Stimulated activated CD8-positive, alpha-beta memory T cell treated with anti-CD3 and anti-CD28 coated beads, Interleukin-15, amount 100 ng/mL, for 1 hour (primary cell): ENCODE measurements at regions not wholly inside any gene's neighbourhood (a gene's known extent, or its start where the extent isn't known, plus 50 kb on each side); places are given as distances from the start of the nearest gene placed in this dataset.
"Not testable (repeated sequence)": the region's sequence is repeated elsewhere in the genome, so short reads cannot be mapped to it uniquely, and the experiment has no call there.

Experiments used
- DNase-seq: peaks from one replicate; pipeline ENCODE4 v3.0.0-alpha.2; 2020; ENCODE audit warnings: low read depth

DNA sequence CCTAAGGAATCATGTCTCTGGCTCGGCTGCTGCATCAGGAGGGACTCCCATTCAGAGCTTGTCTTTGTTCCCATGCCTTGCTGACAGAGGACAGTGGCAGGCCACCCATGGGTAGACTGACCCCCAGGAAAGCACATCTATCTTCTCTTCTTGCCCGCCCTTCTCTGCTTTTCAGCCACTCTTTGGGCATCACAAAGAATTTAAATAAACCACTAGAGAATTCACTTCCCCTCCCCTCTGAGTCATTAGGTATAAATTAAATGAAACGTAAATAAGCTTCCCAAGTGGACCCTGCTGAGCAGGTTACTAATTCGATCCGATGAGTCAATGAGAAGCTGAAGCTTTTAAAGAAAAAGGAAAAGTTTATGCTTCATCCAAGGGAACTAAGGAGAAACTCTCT, 97.0 kb downstream of the DRD1 start:
- DNase-seq, result no peak

GRCh38 chr5:175344331-175345195, 99.4 kb downstream of the DRD1 start:
- DNase-seq, result no peak

DNA sequence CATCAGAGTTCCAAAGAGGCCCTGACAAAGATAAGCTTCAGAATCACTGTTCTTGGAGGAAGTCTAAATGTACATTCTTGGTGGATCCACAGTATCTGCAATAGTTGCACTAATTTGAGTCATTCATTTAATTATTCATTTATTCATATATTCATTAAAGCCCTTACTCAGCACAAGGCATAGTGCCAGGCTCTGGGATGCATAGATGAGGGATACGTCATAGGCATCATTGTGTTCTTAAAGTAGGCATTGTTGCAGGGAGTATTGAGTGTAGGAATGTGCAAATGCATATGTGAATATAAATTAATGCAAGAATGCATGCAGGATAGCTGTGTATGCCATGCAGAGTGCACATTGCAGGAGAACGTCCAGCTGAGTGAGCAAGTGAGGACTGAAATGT, 100.7 kb downstream of the DRD1 start:
- DNase-seq, result no peak

DNA sequence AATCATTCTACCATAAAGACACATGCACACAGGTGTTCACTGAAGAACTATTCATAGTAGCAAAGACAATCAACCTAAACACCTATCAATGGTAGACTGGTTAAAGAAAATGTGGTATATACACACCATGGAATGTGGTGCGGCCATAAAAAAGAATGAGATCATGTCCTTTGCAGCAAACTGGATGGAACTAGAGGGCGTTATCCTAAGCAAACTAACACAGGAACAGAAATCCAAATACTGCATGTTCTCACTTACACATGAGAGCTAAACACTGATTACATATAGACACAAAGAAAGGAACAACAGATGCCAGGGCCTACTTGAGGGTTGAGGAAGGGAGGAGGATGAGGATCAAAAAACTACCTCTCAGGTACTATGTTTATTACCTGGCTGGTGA, 103.8 kb downstream of the DRD1 start:
- no peak for DNase-seq

DNA sequence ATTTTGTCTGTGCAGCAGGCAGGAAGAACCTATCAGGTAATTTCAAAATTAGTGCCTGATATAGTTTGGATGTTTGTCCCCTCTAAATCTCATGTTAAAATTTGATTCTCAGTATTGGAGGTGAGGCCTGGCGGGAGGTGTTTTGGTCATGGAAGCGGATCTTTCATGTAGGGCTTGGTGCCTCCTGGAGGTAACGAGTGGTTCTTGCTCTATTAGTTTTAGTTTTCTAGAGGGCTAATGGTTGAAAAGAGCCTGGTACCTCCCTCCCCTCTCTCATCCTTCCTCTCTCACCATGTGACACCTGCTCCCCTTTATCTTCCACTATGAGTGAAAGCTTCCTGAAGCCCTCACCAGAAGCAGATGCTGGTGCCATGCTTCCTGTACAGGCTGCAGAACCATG, 106.3 kb downstream of the DRD1 start:
- DNase-seq, result no peak

GRCh38 chr5:175336781-175337180, 107.2 kb downstream of the DRD1 start:
- no peak for DNase-seq

DNA sequence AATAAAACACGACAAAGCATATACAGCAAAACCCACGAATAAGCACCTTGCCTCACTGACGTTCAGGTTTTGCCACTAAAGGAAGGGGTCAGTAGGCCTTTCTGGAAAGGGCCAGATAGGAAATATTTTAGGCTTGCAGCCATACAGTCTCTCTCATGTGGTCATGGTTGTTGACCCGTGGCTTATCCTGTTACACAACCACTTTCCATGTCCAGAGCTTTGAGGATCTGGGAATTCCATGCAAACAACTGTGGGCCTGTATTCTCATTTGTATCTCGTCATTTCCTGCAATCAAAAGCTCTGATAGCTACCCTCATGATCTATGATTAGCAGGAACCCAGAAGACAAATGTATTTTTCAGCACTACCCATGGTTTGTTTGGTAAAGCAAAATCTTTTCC, 108.3 kb downstream of the DRD1 start:
- DNase-seq, result no peak

GRCh38 chr5:175331173-175332036, 112.6 kb downstream of the DRD1 start:
- not testable (repeated sequence) for DNase-seq

DNA sequence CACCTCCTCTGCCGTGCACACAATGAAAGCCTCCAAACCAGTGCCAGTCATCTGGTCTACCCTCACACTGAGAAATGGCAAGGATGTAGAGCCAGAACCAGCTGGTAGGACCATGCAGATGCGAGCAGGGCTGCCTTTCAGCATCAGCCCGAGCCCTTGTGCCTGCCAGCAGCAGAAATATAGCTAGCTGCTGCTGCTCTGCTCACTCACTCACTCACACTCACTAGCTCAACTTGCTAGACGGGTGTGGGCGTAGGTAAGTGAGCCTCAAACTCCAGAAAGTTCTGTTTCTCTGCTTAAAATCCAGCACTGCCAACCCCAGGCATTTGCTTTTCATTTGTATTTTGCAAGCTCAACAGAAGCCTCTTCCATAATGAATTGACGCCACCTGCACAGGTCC, 114.0 kb downstream of the DRD1 start:
- DNase-seq, result no peak

DNA sequence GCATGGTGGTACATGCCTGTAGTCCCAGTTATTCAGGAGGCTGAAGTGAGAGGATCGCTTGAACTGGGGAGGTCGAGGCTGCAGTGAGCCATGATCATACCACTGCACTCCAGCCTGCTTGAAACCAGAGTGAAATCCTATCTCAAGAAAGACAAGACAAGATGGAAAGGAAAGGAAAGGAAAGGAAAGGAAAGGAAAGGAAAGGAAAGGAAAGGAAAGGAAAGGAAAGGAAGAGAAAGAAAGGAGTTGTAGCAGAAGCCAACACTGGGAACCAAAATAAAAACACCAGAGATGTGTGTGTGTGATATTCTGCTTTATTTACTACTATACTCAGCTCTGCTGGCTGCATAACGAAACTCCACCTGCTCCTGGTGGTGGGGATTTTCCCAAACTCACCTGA, 115.3 kb downstream of the DRD1 start:
- DNase-seq, result no peak

- no peak for DNase-seq
These were observed 115.8 kb downstream of the DRD1 start for GRCh38 chr5:175328176-175328575.

- DNase-seq, result no peak
These were observed 118.3 kb downstream of the DRD1 start for GRCh38 chr5:175325681-175326080.

DNA sequence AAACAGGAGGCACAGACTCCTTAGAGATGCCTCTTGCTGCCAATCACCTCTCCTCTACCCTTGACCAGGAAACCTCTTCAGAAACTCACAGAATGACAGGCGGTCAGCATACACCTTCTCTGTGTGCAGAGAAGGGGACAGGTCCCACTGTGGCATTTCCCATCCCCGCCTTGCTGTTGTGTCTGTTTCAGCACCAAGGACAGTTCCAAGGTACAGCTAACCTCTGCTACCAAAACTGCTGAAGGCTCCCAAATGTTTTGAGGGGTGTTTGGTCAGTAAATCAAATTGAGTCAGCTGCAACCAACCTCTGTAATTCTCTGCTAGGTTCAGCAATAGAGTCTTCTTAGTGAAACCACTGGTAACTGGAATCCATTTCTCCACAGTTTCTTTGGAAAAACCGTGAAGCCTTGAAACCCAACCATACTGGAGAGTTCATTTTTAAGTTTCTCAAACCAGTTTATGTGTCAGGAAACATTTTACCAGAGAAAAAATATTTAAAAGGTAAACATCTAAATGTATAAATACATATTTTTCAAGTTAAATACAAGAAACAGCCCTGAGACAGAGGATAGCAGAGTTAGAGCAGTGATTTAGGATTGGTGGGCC, 122.0 kb downstream of the DRD1 start:
- no peak for DNase-seq

DNA sequence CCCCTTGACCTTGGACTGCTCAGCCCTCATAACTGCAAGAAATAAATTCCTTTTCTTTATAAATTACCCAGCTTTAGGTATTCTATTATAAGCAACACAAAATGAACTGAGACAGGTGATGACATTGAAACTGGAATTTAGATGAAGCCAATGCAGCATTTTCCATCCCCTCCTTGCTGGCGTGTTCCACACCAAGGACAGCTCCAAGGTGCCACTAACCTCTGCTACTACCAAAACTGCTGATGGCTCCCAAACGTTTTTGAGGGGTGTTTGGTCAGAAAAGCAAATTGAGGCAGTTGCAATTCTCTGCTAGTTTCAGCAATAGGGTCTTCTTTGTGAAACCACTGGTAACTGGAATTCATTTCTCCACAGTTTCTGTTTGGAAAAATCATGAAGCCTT, 124.8 kb downstream of the DRD1 start:
- no peak for DNase-seq

- no peak for DNase-seq
These were observed 126.1 kb downstream of the DRD1 start for GRCh38 chr5:175317872-175318271.

DNA sequence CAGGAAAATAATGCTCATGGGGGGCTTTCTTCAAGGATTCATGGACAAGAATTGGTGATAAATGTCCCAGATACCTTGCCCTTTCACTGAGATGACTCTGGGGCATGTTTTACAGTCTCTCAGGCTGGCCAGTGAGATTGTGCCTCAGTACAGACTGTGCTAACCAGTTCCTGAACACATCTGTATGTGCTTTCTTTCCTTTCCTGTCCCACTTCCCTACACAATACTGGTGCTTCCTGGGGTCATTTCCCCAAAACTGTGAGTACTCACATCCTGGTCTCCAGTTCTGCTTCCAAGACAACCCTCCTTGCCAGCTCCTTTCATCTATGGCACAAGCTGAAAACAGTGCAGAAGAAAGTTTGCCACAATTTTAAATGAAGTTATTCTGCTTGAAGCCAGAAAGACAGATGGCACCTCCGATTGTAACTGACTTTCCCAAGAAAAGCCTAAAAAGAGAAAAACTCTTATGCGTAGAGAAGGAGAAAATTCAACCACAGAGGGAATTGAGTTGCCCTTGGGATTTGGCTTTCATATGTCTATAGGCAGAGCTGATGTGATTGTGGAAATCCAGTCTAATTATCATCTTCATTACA, 134.7 kb downstream of the DRD1 start:
- no peak for DNase-seq

DNA sequence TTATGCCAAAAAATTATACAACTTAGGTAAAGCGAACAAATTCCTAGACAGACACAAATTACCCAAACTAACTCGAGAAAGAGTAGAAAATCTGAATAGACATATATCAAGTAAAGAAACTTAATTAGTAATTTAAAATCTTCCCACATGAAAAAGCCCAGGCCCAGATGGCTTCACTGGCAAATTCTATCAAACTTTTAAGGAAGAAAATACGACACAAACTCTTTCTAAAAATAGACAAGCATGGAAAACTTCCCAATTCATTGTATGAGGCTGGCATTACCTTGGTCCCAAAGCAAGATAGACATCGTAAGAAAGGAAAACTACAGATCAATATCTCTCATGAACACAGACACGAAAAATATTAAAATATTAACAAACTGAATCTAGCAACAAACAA, 135.3 kb downstream of the DRD1 start:
- DNase-seq, result no peak

GRCh38 chr5:175306381-175306780, 137.6 kb downstream of the DRD1 start:
- DNase-seq, result no peak

DNA sequence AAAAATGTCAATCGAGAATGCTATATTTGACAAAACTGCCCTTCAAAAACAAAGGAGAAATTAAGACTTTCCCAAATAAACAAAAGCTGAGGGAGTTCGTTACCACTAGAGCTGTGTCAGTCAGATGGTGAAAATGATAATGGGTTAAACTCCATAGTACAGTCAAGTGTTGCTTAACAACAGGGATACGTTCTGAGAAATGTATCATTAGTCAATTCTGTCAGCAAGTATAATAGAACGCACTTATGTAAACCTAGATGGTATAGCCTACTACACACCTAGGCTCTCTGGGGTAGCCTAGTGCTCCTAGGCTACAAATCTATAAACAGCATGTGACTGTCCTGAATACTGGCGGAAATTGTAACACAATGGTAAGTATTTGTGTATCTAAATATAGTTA, 138.7 kb downstream of the DRD1 start:
- DNase-seq, result no peak

GRCh38 chr5:175290379-175290778, 153.6 kb downstream of the DRD1 start:
- DNase-seq, result no peak

GRCh38 chr5:175288048-175288621, 155.8 kb downstream of the DRD1 start:
- no peak for DNase-seq

DNA sequence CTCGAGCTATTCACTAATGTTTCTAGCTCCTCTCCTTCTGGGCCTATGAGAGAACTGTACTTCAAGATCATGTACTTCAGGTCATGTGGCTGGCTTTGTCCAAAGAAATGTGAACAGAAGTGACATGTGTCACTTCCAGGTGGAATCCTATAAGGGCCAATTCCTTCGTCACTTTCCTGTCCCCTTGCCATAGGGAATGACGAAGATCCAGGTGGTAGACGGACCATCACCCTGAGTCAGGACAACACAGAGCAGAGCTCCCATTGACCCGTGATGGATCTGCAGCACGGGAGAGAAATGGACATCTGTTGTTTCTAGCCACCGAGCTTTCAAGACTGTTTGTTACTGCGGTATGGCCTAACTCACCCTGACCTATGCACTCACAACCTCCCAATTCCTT, 157.0 kb downstream of the DRD1 start:
- DNase-seq, result no peak
